Prostate gland (tissue), 2 donors: ENCODE measurements at regions not wholly inside any gene's neighbourhood (a gene's known extent, or its start where the extent isn't known, plus 50 kb on each side); places are given as distances from the start of the nearest gene placed in this dataset.

Experiments
- POLR2A ChIP-seq: fragments of 450-650 bp; IDR thresholded peaks from one replicate; pipeline ENCODE4 v1.6.1; 2016; ENCODE audit warnings: antibody characterized with exemption, mild to moderate bottlenecking
- POLR2AphosphoS5 ChIP-seq: sonication (generic); formaldehyde crosslinking; IDR thresholded peaks from one replicate; pipeline ENCODE4 v1.6.1; 2017; ENCODE audit warnings: antibody characterized with exemption
- TF ChIP-seq, protein P1 (sequence below), 4 experiments: fragments of 200-600 bp in 2 of 4; fragments of 450-650 bp in 2 of 4; sonication (generic) in 2 of 4; IDR thresholded peaks; 1 replicate in 3 of 4; 2 replicates in 1 of 4; pipeline ENCODE4 v1.5.1; 2016 to 2019; ENCODE audit warnings: antibody characterized with exemption in 4 of 4, mild to moderate bottlenecking in 2 of 4, moderate library complexity in 2 of 4

DNA sequence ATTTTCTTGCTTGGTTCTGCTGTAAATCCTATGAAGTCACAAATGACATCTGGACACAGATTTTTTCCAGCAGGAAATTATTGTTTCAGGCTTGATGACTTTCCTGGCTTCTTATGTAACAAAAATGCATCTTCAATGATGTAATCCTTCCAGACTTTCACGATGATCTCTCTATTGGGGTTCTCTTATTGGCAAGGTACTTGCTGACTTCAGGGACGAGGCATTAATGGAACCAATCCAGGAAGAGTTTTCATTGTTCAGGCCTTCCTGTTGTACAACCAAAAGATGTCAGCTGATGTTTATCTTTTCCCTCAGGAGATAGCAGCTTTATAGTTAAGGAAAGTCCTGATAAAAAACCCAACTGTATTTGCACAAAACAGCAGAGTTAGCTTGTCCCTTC is 118.5 kb upstream of the MMS22L start:
- no peak for TF ChIP-seq POLR2A
- TF ChIP-seq, protein P1, sequence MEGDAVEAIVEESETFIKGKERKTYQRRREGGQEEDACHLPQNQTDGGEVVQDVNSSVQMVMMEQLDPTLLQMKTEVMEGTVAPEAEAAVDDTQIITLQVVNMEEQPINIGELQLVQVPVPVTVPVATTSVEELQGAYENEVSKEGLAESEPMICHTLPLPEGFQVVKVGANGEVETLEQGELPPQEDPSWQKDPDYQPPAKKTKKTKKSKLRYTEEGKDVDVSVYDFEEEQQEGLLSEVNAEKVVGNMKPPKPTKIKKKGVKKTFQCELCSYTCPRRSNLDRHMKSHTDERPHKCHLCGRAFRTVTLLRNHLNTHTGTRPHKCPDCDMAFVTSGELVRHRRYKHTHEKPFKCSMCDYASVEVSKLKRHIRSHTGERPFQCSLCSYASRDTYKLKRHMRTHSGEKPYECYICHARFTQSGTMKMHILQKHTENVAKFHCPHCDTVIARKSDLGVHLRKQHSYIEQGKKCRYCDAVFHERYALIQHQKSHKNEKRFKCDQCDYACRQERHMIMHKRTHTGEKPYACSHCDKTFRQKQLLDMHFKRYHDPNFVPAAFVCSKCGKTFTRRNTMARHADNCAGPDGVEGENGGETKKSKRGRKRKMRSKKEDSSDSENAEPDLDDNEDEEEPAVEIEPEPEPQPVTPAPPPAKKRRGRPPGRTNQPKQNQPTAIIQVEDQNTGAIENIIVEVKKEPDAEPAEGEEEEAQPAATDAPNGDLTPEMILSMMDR (IDR thresholded peaks at IDR 0.05) = no peak
- peak; percentile 56 for TF ChIP-seq POLR2AphosphoS5
